CD4-positive, alpha-beta T cell treated with Interleukin-17A for 4 hours (primary cell): ENCODE measurements at regions not wholly inside any gene's neighbourhood (a gene's known extent, or its start where the extent isn't known, plus 50 kb on each side); places are given as distances from the start of the nearest gene placed in this dataset.

ENCODE experiments used
- DNase-seq: peaks from one replicate; pipeline ENCODE4 v3.0.0-alpha.2; 2020; ENCODE audit warnings: mixed read lengths

GRCh38 chr18:42412896-42413295 lies 457.9 kb downstream of the PIK3C3 start:
- DNase-seq: no peak

GRCh38 chr18:42413870-42414269 lies 458.8 kb downstream of the PIK3C3 start:
- DNase-seq: no peak

GRCh38 chr18:42414756-42415454 lies 459.9 kb downstream of the PIK3C3 start:
- DNase-seq: no peak

GRCh38 chr18:42417189-42417588 lies 462.2 kb downstream of the PIK3C3 start:
- no peak for DNase-seq

- no peak for DNase-seq
Observed at GRCh38 chr18:42418121-42418520, 463.1 kb downstream of the PIK3C3 start.

GRCh38 chr18:42425025-42425424 lies 470.0 kb downstream of the PIK3C3 start:
- no peak for DNase-seq

- DNase-seq: no peak
Observed at GRCh38 chr18:42426496-42427015, 471.5 kb downstream of the PIK3C3 start.

GRCh38 chr18:42429196-42429595 lies 474.2 kb downstream of the PIK3C3 start:
- no peak for DNase-seq

GRCh38 chr18:42436222-42436765 lies 481.3 kb downstream of the PIK3C3 start:
- DNase-seq: no peak

GRCh38 chr18:42437001-42437400 lies 482.0 kb downstream of the PIK3C3 start:
- DNase-seq: no peak

- DNase-seq: no peak
Observed at GRCh38 chr18:42437646-42438045, 482.6 kb downstream of the PIK3C3 start.

GRCh38 chr18:42442656-42443055 lies 487.6 kb downstream of the PIK3C3 start:
- no peak for DNase-seq

- DNase-seq: no peak
Observed at GRCh38 chr18:42444349-42444748, 489.3 kb downstream of the PIK3C3 start.

- no peak for DNase-seq
Observed at GRCh38 chr18:42445359-42445758, 490.3 kb downstream of the PIK3C3 start.

- DNase-seq: no peak
Observed at GRCh38 chr18:42446195-42446594, 491.2 kb downstream of the PIK3C3 start.

- no peak for DNase-seq
Observed at GRCh38 chr18:42447688-42448087, 492.7 kb downstream of the PIK3C3 start.

GRCh38 chr18:42458226-42458625 lies 503.2 kb downstream of the PIK3C3 start:
- no peak for DNase-seq

GRCh38 chr18:42459873-42460272 lies 504.8 kb downstream of the PIK3C3 start:
- DNase-seq: no peak

- no peak for DNase-seq
Observed at GRCh38 chr18:42471885-42472284, 516.9 kb downstream of the PIK3C3 start.

- no peak for DNase-seq
Observed at GRCh38 chr18:42473611-42474010, 518.6 kb downstream of the PIK3C3 start.

GRCh38 chr18:42474577-42474976 lies 519.5 kb downstream of the PIK3C3 start:
- no peak for DNase-seq

GRCh38 chr18:42475157-42475556 lies 520.1 kb downstream of the PIK3C3 start:
- no peak for DNase-seq

GRCh38 chr18:42477267-42477666 lies 522.2 kb downstream of the PIK3C3 start:
- no peak for DNase-seq

GRCh38 chr18:42480441-42480840 lies 525.4 kb downstream of the PIK3C3 start:
- no peak for DNase-seq

- DNase-seq: no peak
Observed at GRCh38 chr18:42484648-42485047, 529.6 kb downstream of the PIK3C3 start.
